IgD-negative memory B cell (primary cell): ENCODE measurements at regions not wholly inside any gene's neighbourhood (a gene's known extent, or its start where the extent isn't known, plus 50 kb on each side); places are given as distances from the start of the nearest gene placed in this dataset.

Source experiments
- H3K27ac Mint-ChIP-seq, 3 donors: one replicate each; pipeline ENCODE4 v1.8.0; 2020 to 2022; ENCODE audit warnings: mild to moderate bottlenecking in 3 of 3, mixed read lengths in 3 of 3, moderate library complexity in 1 of 3
- H3K27me3 Mint-ChIP-seq: one replicate; pipeline ENCODE4 v1.8.0; 2021; ENCODE audit warnings: mixed read lengths
- H3K36me3 Mint-ChIP-seq: one replicate; pipeline ENCODE4 v1.8.0; 2020; ENCODE audit warnings: mild to moderate bottlenecking, mixed read lengths
- H3K4me1 Mint-ChIP-seq, 3 donors: one replicate each; pipeline ENCODE4 v1.8.0; 2020 to 2022; ENCODE audit warnings: mixed read lengths in 3 of 3, mild to moderate bottlenecking in 1 of 3
- H3K4me3 Mint-ChIP-seq, 4 donors: one replicate each; pipeline ENCODE4 v1.8.0; 2020 to 2022; ENCODE audit warnings: mild to moderate bottlenecking in 4 of 4, mixed read lengths in 4 of 4, moderate library complexity in 3 of 4
- H3K9me3 Mint-ChIP-seq, 3 donors: one replicate each; pipeline ENCODE4 v1.8.0; 2020 to 2021; ENCODE audit warnings: mixed read lengths in 3 of 3, mild to moderate bottlenecking in 1 of 3

GRCh38 chr21:29242201-29242600 lies 56.5 kb upstream of the BACH1 start:
- Mint-ChIP-seq H3K36me3 (no peaks in the 10 kb centered on the region), H3K27ac (no peak overlapping the region), H3K4me3 (no peak overlapping the region), H3K4me1 (peaks cover 12 to 21% (median 17%) of the 10 kb centered on the region in 3 donors), H3K9me3 (peaks cover 0 to 1% (median 0%) of the 10 kb centered on the region in 3 donors), H3K27me3 (no peaks in the 10 kb centered on the region)

- H3K27ac Mint-ChIP-seq = no peak overlapping the region
- no peaks in the 10 kb centered on the region for H3K9me3 Mint-ChIP-seq
- H3K36me3 Mint-ChIP-seq = no peaks in the 10 kb centered on the region
- H3K4me3 Mint-ChIP-seq = no peak overlapping the region
- H3K4me1 Mint-ChIP-seq = peaks cover 5 to 11% (median 8%) of the 10 kb centered on the region in 3 donors
- no peaks in the 10 kb centered on the region for H3K27me3 Mint-ChIP-seq
Measured at GRCh38 chr21:29243188-29243587, 55.5 kb upstream of the BACH1 start.

GRCh38 chr21:29245104-29245643 lies 53.5 kb upstream of the BACH1 start:
- no peaks in the 10 kb centered on the region for H3K27me3 Mint-ChIP-seq
- no peaks in the 10 kb centered on the region for H3K36me3 Mint-ChIP-seq
- peak overlapping the region in 1 of 3 donors; percentile 48 for H3K27ac Mint-ChIP-seq
- peaks cover 0 to 4% (median 3%) of the 10 kb centered on the region in 3 donors for H3K4me1 Mint-ChIP-seq
- H3K4me3 Mint-ChIP-seq = no peak overlapping the region
- H3K9me3 Mint-ChIP-seq = peaks cover 0 to 2% (median 0%) of the 10 kb centered on the region in 3 donors

GRCh38 chr21:29245863-29246262 lies 52.9 kb upstream of the BACH1 start:
- peak overlapping the region in 1 of 3 donors; percentile 48 for H3K27ac Mint-ChIP-seq
- H3K4me3 Mint-ChIP-seq = no peak overlapping the region
- H3K4me1 Mint-ChIP-seq = peaks cover 0 to 4% (median 3%) of the 10 kb centered on the region in 3 donors
- H3K27me3 Mint-ChIP-seq = no peaks in the 10 kb centered on the region
- peaks cover 0 to 2% (median 0%) of the 10 kb centered on the region in 3 donors for H3K9me3 Mint-ChIP-seq
- no peaks in the 10 kb centered on the region for H3K36me3 Mint-ChIP-seq

GRCh38 chr21:29246614-29247013 lies 52.1 kb upstream of the BACH1 start:
- Mint-ChIP-seq H3K27me3 (no peaks in the 10 kb centered on the region), H3K9me3 (peaks cover 0 to 2% (median 0%) of the 10 kb centered on the region in 3 donors), H3K27ac (no peak overlapping the region), H3K4me3 (no peak overlapping the region), H3K4me1 (peaks cover 0 to 4% (median 3%) of the 10 kb centered on the region in 3 donors), H3K36me3 (no peaks in the 10 kb centered on the region)

- Mint-ChIP-seq H3K4me1 (peaks cover 0 to 4% (median 3%) of the 10 kb centered on the region in 3 donors), H3K27ac (no peak overlapping the region), H3K4me3 (no peak overlapping the region), H3K9me3 (peaks cover 0 to 2% (median 2%) of the 10 kb centered on the region in 3 donors), H3K27me3 (no peaks in the 10 kb centered on the region), H3K36me3 (peaks cover 2% of the 10 kb centered on the region)
Measured at GRCh38 chr21:29248124-29248523, 50.6 kb upstream of the BACH1 start.
